GM18507 (cell line): ENCODE measurements at regions not wholly inside any gene's neighbourhood (a gene's known extent, or its start where the extent isn't known, plus 50 kb on each side); places are given as distances from the start of the nearest gene placed in this dataset.
"Not testable (repeated sequence)": the region's sequence is repeated elsewhere in the genome, so short reads cannot be mapped to it uniquely, and the experiment has no call there.

Source experiments
- DNase-seq: peaks from one replicate; pipeline ENCODE4 v3.0.0; 2011; ENCODE audit warnings: low read depth; ENCODE audit not compliant: insufficient read length; ENCODE audit errors: extremely low spot score
- FAIRE-seq: peaks from 2 replicates; lab custom pipeline; 2011; peaks lifted over from hg19 to GRCh38; lab: Jason Lieb, UNC

DNA sequence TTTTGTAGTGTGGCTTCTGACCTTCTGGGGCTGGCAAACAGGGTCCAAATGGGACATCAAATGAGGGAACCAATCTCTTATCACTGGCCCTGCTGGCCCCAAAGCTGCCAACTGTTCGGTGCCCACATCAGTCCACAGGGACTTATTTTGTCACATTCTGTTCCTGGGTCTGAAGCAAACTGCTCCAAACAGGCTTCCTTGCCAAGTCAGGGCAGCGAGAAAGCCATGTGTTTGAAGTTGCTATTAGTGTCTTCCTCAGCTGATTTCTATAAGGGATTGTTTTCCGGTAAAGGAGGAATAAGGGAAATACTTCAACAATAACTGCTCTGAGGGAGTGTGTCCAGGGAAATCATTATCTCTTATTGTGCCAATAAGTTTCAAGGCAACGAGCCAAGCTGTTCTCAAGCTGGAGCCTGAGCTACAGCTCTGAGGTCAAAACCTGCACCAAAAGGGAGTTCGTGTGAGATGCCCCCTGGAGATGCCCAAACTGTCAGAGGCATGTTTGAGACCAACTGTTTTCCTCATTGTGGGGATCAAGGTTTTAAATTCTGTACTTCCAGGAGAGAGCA lies 381.4 kb upstream of the PROX1 start:
- FAIRE-seq, result no peak

GRCh38 chr1:213613549-213613948 lies 374.2 kb upstream of the PROX1 start:
- FAIRE-seq (no peak), DNase-seq (no peak)

More for the DNA sequence above, 381.4 kb upstream of the PROX1 start:
- no peak for DNase-seq

GRCh38 chr1:213615226-213615916 lies 372.4 kb upstream of the PROX1 start:
- no peak for FAIRE-seq
- DNase-seq, result no peak

DNA sequence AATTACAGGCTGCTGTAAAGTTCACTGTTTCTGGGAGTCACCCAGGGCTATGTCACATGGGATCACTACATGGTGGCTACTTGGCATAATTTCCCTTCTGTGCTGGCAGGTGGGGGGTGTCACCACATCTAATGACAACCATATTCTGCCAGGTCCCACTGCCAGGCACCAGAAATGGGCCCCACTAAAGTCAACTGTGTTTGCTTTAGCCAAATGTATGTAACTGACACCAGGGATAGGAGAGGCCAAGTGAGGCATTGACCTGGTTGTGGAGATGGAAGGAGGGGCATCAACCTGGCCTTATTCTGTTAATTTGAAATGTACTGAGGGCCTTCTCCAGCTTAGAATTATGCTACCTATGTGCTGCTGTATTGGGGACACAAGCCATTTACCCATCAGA lies 370.6 kb upstream of the PROX1 start:
- DNase-seq (no peak), FAIRE-seq (no peak)

DNA sequence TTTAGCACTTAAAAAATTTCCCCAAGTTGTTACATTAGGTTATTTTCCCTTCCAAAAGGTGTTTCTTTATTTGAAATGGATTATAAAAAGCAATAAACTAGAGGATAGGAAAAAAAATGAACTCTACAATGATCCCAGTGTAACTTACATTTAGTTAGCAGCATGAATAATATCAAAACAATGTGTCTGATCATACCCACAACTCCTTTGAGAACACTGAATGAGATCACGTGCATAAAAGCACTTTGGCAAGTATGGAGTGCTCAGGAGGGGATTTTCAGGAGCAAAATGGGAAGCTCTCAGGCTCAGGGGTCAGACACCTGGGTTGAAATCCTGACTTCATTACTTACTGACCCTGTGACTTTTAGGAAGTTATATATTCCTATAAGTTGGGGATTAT lies 369.7 kb upstream of the PROX1 start:
- DNase-seq, result no peak
- FAIRE-seq, result no peak

- no peak for DNase-seq
- FAIRE-seq, result no peak
Measured at GRCh38 chr1:213619026-213619425, 368.7 kb upstream of the PROX1 start.

DNA sequence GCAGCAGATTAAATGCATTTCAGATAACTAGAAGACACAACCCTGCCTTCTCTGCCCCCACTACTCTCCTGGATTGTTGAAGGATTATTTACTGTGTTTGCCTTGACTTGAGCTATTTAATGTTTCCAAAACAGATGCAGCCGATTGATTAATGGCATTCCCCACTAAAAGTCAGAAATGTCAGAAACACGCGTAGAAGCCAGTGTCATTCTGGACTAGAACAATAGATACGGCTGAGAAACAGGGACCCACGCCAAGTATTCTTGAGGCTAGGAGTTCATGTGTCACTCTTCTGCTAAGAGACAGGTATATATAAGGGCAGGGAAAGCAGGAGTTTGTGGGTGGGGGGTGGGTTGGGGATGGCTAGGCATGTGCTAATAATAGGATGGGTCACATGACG lies 366.7 kb upstream of the PROX1 start:
- FAIRE-seq (no peak), DNase-seq (no peak)

- FAIRE-seq (no peak), DNase-seq (no peak)
Measured at GRCh38 chr1:213622365-213623063, 365.3 kb upstream of the PROX1 start.

- no peak for FAIRE-seq
Measured at GRCh38 chr1:213623064-213623581, 364.6 kb upstream of the PROX1 start.

DNA sequence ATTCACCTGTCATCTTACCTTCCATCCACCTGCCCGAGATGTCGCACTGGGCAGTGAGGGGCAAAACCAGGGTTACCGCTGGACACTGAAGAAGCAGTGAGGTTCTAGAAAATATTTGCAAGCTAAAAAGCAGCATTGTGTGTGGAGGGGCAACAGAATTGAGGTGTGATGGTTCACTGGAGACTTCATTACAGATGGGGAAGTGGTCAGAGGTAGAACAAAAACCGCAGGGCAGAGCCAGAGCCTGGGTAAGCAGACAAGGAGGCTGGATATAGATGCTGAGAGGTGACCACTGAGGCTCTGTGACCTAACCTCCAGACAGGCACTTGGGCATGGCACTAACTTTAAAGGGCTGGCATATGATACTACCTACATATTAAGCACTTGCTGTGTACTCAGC lies 363.9 kb upstream of the PROX1 start:
- DNase-seq (no peak), FAIRE-seq (no peak)

More at GRCh38 chr1:213623064-213623581, 364.6 kb upstream of the PROX1 start:
- DNase-seq, result no peak

DNA sequence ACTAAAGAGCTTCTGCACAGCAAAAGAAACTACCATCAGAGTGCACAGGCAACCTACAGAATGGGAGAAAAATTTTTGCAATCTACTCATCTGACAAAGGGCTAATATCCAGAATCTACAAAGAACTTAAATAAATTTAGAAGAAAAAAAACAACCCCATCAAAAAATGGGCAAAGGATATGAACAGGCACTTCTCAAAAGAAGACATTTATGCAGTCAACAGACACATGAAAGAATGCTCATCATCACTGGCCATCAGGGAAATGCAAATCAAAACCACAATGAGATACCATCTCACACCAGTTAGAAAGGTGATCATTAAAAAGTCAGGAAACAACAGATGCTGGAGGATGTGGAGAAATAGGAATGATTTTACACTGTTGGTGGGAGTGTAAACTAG lies 351.0 kb upstream of the PROX1 start:
- not testable (repeated sequence) for FAIRE-seq, DNase-seq

DNA sequence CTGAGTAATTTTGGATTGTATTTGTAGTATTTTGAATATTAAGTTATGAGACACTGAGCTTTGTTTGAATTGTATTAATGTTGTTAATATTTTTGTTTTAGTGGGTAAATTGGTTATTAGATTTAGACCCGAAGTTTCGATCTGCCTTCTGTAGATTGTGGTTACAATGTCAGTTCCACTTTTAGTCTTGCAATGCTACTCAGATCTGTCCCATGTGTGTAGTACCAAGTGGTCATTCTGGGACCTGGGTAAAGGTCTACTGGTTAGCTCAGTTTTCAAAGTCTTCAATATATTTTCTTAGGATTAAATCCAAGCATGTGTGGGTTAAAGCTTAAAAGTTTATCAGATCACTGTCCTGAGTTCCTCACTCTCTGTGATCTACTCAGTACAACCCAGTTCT lies 346.5 kb upstream of the PROX1 start:
- no peak for DNase-seq
- no peak for FAIRE-seq

- FAIRE-seq (no peak), DNase-seq (no peak)
Measured at GRCh38 chr1:213643360-213643759, 344.4 kb upstream of the PROX1 start.

DNA sequence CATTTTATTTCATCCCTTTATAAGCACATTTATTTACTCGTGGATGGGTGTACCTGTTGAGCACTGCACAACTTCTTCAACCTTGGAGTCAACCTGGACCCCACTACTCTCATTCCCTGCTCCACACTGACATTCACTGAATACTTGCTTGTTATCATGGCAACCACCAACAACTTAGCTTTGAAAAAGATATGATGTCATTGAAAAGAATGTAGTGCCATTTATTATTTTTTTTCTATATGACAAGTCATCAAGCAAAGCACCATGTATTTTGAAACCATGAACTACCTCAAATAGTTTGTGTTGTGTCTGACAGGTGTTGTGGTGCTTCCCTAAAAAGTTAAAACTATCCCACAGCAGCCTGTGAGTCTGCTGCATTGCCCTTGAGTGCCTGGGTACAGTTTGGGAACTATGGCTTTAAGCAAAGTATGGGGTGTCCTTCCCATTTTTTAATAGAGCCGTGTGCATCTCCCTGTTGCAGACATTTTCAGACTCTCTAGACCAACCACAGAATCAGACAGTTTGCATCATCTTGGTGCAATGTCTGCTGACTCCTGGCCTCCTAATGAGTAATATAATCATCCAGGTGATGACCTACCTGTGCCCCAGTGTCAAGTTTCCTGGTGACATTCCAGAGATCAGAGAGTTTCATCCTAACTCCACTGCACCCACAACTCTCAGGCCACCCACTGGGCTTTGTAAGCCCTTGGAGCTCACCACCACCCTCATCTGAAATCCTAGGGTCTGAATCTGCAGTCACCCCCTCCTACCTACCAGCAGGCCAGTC lies 339.7 kb upstream of the PROX1 start:
- no peak for DNase-seq
- no peak for FAIRE-seq

GRCh38 chr1:213649373-213649772 lies 338.4 kb upstream of the PROX1 start:
- no peak for FAIRE-seq
- no peak for DNase-seq

- FAIRE-seq, result no peak
- no peak for DNase-seq
Measured at GRCh38 chr1:213650603-213651002, 337.2 kb upstream of the PROX1 start.

DNA sequence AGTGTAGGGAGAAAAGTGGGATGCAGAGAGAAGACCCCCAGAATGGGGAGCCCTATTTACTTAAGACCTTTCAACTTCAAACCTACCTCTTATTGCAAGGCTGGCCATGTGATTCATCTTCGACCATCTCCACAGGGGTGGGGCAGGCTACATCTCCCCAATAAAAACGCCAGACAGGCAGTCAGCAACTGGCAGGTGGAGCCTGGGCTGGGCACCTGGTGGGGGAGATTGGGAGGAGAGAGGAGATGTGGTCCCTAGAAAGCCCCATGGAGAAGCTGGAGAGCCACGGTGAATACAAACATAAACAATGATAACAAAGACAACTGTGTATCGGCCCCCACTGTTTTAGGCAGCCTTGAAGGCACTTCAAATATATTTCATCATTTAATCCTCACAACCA lies 336.7 kb upstream of the PROX1 start:
- FAIRE-seq, result no peak
- no peak for DNase-seq

DNA sequence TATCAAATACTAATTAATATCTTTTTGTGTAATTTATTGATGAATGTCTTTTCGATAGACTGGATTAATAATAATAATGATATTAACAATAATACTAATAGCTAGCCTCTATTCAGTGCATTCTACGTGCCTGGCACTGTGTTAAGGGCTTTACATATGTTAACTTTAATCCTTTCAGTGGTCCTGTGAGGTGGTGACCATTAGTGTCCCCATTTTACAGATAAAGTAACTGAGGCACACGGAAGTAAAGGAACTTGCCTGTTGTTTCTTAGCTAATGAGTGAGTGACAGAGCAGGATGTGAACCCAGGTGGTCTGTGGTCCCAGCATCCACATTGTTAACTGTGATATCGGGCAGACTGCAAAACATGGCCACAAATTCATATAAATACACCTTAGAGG lies 335.7 kb upstream of the PROX1 start:
- FAIRE-seq, result no peak

GRCh38 chr1:213656039-213656438 lies 331.7 kb upstream of the PROX1 start:
- DNase-seq, result no peak

More for the DNA sequence above, 335.7 kb upstream of the PROX1 start:
- no peak for DNase-seq

GRCh38 chr1:213656503-213656902 lies 331.3 kb upstream of the PROX1 start:
- no peak for FAIRE-seq

More at GRCh38 chr1:213656039-213656438, 331.7 kb upstream of the PROX1 start:
- FAIRE-seq, result no peak

More at GRCh38 chr1:213656503-213656902, 331.3 kb upstream of the PROX1 start:
- DNase-seq, result no peak
